Suprapubic skin (tissue), 4 donors: ENCODE measurements at regions not wholly inside any gene's neighbourhood (a gene's known extent, or its start where the extent isn't known, plus 50 kb on each side); places are given as distances from the start of the nearest gene placed in this dataset.

ENCODE experiments used
- CTCF ChIP-seq, 2 donors: fragments of 200-600 bp in 1 of 2; fragments of 450-650 bp in 1 of 2; sonication (generic) in 1 of 2; IDR thresholded peaks; one replicate each; pipeline ENCODE4 v1.5.1; 2016 to 2019; ENCODE audit warnings: antibody characterized with exemption in 2 of 2, mild to moderate bottlenecking in 1 of 2, moderate library complexity in 1 of 2
- EP300 ChIP-seq: sonication (generic); formaldehyde crosslinking; IDR thresholded peaks from one replicate; pipeline ENCODE4 v1.6.1; 2017; ENCODE audit warnings: antibody characterized with exemption
- POLR2A ChIP-seq, 2 donors: fragments of 450-650 bp; IDR thresholded peaks; one replicate each; pipeline ENCODE4 v1.6.1; 2017; ENCODE audit warnings: antibody characterized with exemption in 2 of 2, mild to moderate bottlenecking in 2 of 2, moderate library complexity in 2 of 2
- POLR2AphosphoS5 ChIP-seq, 3 donors: sonication (generic); formaldehyde crosslinking; IDR thresholded peaks; one replicate each; pipeline ENCODE4 v1.6.1; 2017; ENCODE audit warnings: antibody characterized with exemption in 3 of 3

GRCh38 chr13:50334115-50334778 is 319.0 kb downstream of the KCNRG start:
- TF ChIP-seq POLR2A (IDR thresholded peaks at IDR 0.05) (no peak), CTCF (IDR thresholded peaks at IDR 0.05) (no peak), EP300 (no peak), POLR2AphosphoS5 (IDR thresholded peaks at IDR 0.05) (no peak)
